RWPE1 (cell line): ENCODE measurements at regions not wholly inside any gene's neighbourhood (a gene's known extent, or its start where the extent isn't known, plus 50 kb on each side); places are given as distances from the start of the nearest gene placed in this dataset.
"Not testable (repeated sequence)": the region's sequence is repeated elsewhere in the genome, so short reads cannot be mapped to it uniquely, and the experiment has no call there.

Experiments used
- CTCF ChIA-PET: fragments of 350-600 bp; sonication (Branson Sonifier 250); formaldehyde crosslinking; extraction: SDS; loops from one replicate; lab custom pipeline; 2021; lab: Yijun Ruan, JAX
- POLR2A ChIA-PET: fragments of 400-600 bp; formaldehyde crosslinking; extraction: SDS; loops from one replicate; lab custom pipeline; 2020; ENCODE audit warnings: antibody characterized with exemption; ENCODE audit not compliant: low non-redundant PET; lab: Yijun Ruan, JAX
- DNase-seq: peaks from one replicate; pipeline ENCODE4 v3.0.0; 2012; ENCODE audit warnings: low spot score
- H3K27ac ChIP-seq: fragments of 450-650 bp; 2 replicates; pipeline ENCODE4 v1.5.1; 2017
- CTCF ChIP-seq: fragments of 450-650 bp; conservative IDR thresholded peaks from 2 replicates; pipeline ENCODE4 v1.5.1; 2017; ENCODE audit warnings: low read depth, mild to moderate bottlenecking

GRCh38 chr3:176219970-176220369, 977.3 kb downstream of the TBL1XR1 start:
- no peak overlapping the region for H3K27ac ChIP-seq
- no peak for DNase-seq
- CTCF ChIA-PET = no interaction called here
- TF ChIP-seq CTCF = no peak
- POLR2A ChIA-PET = no interaction called here

- CTCF ChIA-PET = no interaction called here
- TF ChIP-seq CTCF = no peak
- no peak overlapping the region for H3K27ac ChIP-seq
- no peak for DNase-seq
- POLR2A ChIA-PET = no interaction called here
Measured at GRCh38 chr3:176214758-176215157, 982.5 kb downstream of the TBL1XR1 start.

DNA sequence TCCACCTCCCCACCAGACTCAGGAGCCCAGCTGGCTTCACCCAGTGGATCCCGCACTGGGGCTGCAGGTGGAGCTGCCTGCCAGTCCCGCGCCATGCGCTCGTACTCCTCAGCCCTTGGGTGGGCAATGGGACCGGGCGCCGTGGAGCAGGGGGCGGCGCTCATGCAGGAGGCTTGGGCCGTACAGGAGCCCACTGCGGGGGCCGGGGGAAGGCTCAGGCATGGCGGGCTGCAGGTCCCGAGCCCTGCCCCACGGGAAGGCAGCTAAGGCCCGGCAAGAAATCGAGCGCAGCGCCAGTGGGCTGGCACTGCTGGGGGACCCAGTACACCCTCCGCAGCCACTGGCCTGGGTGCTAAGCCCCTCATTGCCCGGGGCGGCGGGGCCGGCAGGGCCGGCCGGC, 984.0 kb downstream of the TBL1XR1 start:
- H3K27ac ChIP-seq, CTCF ChIA-PET, POLR2A ChIA-PET, DNase-seq: not testable (repeated sequence)

DNA sequence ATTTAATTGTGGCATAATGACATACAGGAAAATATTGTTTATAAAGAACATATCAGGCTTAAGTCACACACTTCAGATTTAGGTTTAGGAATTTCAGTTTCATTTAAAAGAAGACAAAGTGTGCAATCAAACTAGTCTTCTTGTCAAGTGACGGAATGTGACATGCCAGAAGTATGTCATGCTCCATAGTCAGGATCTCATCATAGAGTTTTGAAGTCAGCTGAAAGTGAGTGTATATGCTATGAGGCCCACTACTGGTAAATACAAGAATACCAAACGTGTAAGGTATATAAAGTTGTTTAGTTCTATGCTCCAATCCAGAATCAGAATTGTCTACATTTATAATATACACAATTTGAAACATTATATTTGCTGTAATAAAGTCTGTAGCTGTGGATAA, 988.4 kb downstream of the TBL1XR1 start:
- POLR2A ChIA-PET = no interaction called here
- CTCF ChIA-PET = interaction anchor here (0.5 kb wide), 1 partner anchor 64 kb away, joined by 4 read pairs; no protein-coding TSS in a partner anchor
- no peak overlapping the region for H3K27ac ChIP-seq
- TF ChIP-seq CTCF = no peak
- DNase-seq = no peak

DNA sequence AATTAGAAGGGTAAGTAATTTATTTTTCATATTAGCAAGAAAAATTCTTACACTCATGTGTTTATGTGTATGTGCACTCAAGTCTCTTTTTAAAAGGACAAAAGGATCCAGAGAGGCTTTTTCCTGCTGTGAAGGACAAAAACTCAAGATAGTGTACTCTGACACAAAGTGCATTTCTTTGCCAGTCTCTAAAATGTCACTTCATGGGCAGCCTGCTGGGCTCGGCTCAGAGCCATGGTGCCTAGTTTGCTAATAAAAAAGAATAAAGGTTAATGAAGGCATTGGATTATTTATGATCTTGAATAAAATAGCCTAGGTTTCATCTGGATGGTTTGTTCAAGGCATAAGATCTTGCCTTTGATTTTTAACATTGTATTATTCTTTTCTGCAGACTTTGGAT, 989.0 kb downstream of the TBL1XR1 start:
- CTCF ChIA-PET = interaction anchor here (0.5 kb wide), 1 partner anchor 64 kb away, joined by 4 read pairs; no protein-coding TSS in a partner anchor
- POLR2A ChIA-PET = no interaction called here
- no peak overlapping the region for H3K27ac ChIP-seq
- TF ChIP-seq CTCF = no peak
- no peak for DNase-seq

GRCh38 chr3:176206809-176207208, 990.5 kb downstream of the TBL1XR1 start:
- CTCF ChIA-PET = no interaction called here
- no peak overlapping the region for H3K27ac ChIP-seq
- POLR2A ChIA-PET = no interaction called here
- no peak for DNase-seq
- TF ChIP-seq CTCF = no peak

GRCh38 chr3:176202652-176203051, 994.6 kb downstream of the TBL1XR1 start:
- no peak overlapping the region for H3K27ac ChIP-seq
- POLR2A ChIA-PET = no interaction called here
- DNase-seq = no peak
- CTCF ChIA-PET = no interaction called here
- no peak for TF ChIP-seq CTCF
